GM12874 (cell line): ENCODE measurements at regions not wholly inside any gene's neighbourhood (a gene's known extent, or its start where the extent isn't known, plus 50 kb on each side); places are given as distances from the start of the nearest gene placed in this dataset.

Experiments used
- TF ChIP-seq, protein P1 (sequence below): IDR thresholded peaks from 2 replicates; pipeline ENCODE4 v1.5.1; 2011; ENCODE audit warnings: low read depth, mild to moderate bottlenecking, control low read depth, low read length, moderate library complexity; ENCODE audit not compliant: insufficient read depth

DNA sequence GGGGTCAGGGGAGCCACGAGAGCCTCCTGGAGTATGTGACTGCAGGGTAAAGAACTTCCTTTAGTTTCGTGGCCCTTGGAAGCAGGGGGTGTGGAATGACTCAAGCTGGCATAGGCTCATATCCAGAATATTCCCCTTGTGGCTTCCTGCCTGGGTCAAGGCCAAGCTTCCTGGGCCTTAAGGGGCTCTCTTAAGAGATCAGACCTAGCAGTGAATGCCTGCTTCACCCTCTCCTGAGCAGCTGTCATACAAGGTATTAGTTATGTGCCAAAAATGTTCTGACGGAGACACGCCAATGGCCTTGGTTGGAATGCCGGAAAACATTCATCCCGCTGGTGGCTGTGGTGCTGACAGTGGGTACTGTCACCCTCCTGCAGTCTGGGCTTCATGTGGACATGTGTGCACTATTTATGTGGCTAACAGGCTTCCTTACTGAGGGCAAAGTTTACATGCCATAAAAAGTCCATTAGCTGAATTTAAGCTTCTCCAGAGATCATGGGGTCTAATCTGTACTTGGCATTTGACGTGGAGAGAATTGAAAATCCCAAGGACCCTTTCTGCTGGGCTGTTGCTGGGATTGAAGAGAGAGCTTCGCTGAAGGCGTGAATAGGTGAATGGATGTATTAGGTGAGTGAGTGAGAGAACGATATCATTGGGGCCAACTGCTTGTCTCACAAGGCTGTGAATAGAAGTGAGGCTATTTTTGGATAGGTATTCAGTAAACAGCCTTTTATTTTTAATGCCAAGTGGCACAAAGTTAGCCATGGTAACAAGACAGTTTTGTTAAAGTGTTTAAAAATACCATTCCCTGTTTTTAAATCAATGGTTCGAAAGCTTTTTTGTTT is 156.8 kb downstream of the MACROH2A1 start:
- TF ChIP-seq, protein P1, sequence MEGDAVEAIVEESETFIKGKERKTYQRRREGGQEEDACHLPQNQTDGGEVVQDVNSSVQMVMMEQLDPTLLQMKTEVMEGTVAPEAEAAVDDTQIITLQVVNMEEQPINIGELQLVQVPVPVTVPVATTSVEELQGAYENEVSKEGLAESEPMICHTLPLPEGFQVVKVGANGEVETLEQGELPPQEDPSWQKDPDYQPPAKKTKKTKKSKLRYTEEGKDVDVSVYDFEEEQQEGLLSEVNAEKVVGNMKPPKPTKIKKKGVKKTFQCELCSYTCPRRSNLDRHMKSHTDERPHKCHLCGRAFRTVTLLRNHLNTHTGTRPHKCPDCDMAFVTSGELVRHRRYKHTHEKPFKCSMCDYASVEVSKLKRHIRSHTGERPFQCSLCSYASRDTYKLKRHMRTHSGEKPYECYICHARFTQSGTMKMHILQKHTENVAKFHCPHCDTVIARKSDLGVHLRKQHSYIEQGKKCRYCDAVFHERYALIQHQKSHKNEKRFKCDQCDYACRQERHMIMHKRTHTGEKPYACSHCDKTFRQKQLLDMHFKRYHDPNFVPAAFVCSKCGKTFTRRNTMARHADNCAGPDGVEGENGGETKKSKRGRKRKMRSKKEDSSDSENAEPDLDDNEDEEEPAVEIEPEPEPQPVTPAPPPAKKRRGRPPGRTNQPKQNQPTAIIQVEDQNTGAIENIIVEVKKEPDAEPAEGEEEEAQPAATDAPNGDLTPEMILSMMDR: no peak

DNA sequence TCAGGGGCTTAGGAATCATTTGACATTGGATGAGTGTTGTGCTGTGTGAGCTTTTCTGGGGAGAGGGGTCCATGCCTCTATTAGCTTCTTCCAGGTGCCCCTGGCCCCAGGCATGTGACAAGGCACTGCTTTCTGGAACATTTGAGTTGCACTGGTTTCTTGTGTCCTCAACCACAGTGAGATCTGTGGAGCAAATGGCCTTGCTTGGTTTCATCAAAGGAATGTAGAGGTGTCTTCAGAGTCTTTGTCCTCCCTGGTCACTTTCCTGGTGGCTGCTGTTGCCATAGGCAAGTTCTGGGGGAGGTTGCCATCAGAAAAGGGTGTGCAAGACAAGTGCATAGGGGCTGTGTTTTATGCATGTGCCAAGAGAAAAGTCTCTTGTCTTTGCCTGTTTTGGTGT is 157.5 kb downstream of the MACROH2A1 start:
- TF ChIP-seq, protein P1: no peak

DNA sequence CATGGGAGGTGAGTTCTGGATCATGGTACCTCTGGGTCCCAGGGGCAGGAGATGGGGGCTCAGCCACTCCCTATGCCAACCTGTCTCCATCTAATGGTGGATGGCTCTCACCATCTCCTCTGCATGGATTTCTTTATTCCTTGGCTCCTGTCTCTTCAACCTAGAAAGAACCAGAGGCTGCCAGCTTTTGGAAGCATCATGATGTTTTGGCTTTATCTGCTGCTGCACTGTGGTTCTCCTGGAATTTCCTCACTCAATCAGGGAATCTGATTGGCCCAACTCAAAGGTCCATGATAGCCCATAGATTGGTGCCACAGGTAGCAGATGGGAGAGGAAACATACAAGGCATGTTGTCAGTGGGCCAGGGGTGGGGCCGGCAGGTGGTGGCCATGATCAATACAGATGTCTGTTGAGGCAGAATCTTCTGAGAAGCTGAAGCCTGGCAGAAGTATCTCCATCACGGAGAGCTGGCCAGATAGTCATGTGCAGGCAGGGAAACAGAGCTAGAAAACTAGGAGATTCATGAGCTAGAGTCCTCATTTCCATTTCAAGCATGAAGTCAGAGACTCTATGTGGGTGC is 158.2 kb downstream of the MACROH2A1 start:
- TF ChIP-seq, protein P1: no peak

DNA sequence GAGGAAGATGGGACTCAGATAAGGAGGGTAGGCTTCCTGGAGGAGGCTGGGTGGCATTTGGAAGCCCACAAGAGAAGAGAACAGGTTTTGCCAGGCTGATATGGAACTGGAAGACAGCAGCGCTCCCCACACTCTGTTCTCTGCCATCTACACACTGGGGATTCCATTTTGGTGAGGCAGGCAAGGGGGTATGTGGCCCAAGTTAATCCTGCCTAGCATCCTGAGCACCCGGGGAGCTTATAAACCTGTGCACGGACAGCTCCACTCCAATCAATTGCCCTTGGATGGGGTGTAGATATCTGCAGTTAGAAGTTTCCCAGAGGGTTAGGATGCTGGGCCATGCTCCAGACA is 158.8 kb downstream of the MACROH2A1 start:
- TF ChIP-seq, protein P1: no peak

DNA sequence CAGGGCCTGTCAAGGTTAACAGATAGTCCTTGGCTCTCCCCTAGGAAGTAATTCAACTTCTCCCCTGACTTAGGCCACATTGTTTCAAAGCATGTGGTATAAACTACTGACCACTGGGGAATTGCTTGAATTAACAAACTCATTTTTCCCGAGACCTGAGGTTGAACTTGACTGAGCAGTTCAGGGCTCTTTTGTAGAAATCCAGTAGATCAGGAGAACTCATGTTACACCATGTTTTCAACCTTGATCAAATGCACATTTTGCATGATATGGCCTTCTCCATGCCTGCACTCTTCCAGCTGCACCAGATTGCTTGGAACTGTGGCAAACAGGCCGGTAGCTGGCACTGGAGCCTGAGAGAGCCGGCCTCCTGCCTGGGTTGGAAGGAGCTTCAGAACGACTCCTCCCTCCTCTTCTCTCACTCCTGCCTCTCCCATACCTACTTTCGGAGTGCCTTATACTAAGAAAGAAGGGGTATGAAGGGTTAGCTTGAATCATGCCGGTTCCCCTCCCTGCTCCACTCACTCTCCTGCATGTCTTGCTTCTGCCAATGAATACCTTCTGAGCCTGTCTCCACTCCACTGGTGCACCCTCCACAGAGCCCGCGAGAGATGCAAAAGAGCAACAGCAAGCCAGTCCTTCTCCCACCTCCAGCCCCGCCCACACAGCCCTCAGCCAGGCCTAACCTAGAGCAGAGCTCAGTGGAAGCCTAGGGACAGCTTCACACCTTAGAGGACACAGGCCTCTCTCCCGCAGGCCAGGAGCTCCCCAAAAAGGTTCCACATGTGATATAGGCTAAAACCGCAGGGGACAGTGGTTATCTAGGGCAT is 159.4 kb downstream of the MACROH2A1 start:
- TF ChIP-seq, protein P1: no peak

DNA sequence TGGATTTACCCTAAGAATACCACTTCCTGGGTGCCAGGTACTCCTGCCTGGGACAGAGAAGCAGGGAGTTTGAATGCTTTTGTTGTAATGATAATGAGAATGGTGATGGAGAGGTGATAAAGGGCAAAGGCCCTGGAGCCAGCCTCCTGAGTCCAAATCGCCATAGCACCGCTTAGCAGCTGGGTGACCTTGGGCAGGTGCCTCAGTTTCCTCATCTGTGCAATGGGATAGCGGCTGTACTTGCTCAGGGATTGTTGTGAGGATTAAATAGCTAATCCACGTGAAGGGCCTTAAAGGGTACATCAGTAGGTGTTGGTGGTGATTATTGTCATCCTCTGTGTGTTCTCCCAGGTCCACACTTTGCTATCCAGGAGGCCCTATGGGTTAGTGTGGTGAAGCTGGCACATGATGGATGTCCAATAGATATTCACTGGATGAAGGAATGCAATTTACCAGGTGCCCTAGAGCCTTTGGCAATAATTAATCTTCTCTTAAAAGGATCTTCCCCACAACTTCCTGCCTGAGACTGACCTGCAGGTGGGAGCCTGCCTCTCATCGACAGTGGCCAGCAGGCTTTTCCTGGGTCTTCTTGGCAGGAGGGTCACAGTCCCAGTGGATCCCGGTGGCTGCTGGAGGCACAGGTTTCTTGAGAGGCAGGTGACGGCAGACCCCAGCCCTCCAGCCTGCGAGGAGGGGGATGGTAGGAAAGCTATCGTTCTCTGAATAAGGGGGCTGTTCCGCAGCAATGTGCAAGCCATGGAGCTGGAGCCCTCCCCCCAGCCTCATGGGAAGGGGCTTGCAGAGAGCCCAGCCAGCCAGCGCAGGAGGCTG is 160.2 kb downstream of the MACROH2A1 start:
- TF ChIP-seq, protein P1: no peak
